HFF-Myc (cell line): ENCODE measurements at regions not wholly inside any gene's neighbourhood (a gene's known extent, or its start where the extent isn't known, plus 50 kb on each side); places are given as distances from the start of the nearest gene placed in this dataset.

Experiments used
- DNase-seq: peaks from one replicate; pipeline ENCODE4 v3.0.0-alpha.2; 2011; ENCODE audit warnings: low read depth; ENCODE audit errors: extremely low read depth
- H3K4me3 ChIP-seq: replicated peaks from 2 replicates; pipeline ENCODE4 v1.5.1; 2011; ENCODE audit warnings: low read depth, mild to moderate bottlenecking, control low read depth, low read length
- TF ChIP-seq, protein P1 (sequence below): IDR thresholded peaks from 2 replicates; pipeline ENCODE4 v1.5.1; 2012; ENCODE audit warnings: mild to moderate bottlenecking, low read depth, low read length, control low read depth; ENCODE audit errors: missing control alignments

- DNase-seq, result no peak
- no peak overlapping the region for H3K4me3 ChIP-seq
- TF ChIP-seq, protein P1, sequence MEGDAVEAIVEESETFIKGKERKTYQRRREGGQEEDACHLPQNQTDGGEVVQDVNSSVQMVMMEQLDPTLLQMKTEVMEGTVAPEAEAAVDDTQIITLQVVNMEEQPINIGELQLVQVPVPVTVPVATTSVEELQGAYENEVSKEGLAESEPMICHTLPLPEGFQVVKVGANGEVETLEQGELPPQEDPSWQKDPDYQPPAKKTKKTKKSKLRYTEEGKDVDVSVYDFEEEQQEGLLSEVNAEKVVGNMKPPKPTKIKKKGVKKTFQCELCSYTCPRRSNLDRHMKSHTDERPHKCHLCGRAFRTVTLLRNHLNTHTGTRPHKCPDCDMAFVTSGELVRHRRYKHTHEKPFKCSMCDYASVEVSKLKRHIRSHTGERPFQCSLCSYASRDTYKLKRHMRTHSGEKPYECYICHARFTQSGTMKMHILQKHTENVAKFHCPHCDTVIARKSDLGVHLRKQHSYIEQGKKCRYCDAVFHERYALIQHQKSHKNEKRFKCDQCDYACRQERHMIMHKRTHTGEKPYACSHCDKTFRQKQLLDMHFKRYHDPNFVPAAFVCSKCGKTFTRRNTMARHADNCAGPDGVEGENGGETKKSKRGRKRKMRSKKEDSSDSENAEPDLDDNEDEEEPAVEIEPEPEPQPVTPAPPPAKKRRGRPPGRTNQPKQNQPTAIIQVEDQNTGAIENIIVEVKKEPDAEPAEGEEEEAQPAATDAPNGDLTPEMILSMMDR, result no peak
Observed at GRCh38 chr7:17239046-17239445, 59.4 kb upstream of the AHR start.

GRCh38 chr7:17239683-17240521 is 58.5 kb upstream of the AHR start:
- no peak overlapping the region for H3K4me3 ChIP-seq
- TF ChIP-seq, protein P1, result no peak
- no peak for DNase-seq

- DNase-seq, result no peak
- no peak overlapping the region for H3K4me3 ChIP-seq
- TF ChIP-seq, protein P1, result no peak
Observed at GRCh38 chr7:17242504-17242903, 55.9 kb upstream of the AHR start.

GRCh38 chr7:17244786-17245185 is 53.7 kb upstream of the AHR start:
- DNase-seq, result no peak
- TF ChIP-seq, protein P1, result no peak
- no peak overlapping the region for H3K4me3 ChIP-seq

GRCh38 chr7:17247357-17247756 is 51.1 kb upstream of the AHR start:
- no peak for DNase-seq
- TF ChIP-seq, protein P1, result no peak
- H3K4me3 ChIP-seq, result no peak overlapping the region

- H3K4me3 ChIP-seq, result no peak overlapping the region
- TF ChIP-seq, protein P1, result no peak
- DNase-seq, result no peak
Observed at GRCh38 chr7:17248527-17248926, 49.9 kb upstream of the AHR start.
